GM19023 (cell line): ENCODE measurements at regions not wholly inside any gene's neighbourhood (a gene's known extent, or its start where the extent isn't known, plus 50 kb on each side); places are given as distances from the start of the nearest gene placed in this dataset.
"Not testable (repeated sequence)": the region's sequence is repeated elsewhere in the genome, so short reads cannot be mapped to it uniquely, and the experiment has no call there.

Source experiments
- ATAC-seq: cut with Tn5 transposase; IDR thresholded peaks from one replicate; pipeline ENCODE4 v1.9.1; 2021; ENCODE audit warnings: mild to moderate bottlenecking, moderate library complexity; ENCODE audit not compliant: unreplicated experiment

DNA sequence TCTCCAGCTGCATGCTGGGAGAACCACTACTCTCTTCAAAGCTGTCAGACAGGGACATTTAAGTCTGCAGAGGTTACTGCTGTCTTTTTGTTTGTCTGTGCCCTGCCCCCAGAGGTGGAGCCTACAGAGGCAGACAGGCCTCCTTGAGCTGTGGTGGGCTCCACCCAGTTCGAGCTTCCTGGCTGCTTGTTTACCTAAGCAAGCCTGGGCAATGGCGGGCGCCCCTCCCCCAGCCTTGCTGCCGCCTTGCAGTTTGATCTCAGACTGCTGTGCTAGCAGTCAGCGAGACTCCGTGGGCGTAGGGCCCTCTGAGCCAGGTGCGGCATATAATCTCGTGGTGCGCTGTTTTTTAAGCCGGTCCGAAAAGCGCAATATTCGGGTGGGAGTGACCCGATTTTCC, 215.0 kb downstream of the STIM2 start:
- not testable (repeated sequence) for ATAC-seq

- no peak for ATAC-seq
Measured at GRCh38 chr4:27078934-27079455, 218.4 kb downstream of the STIM2 start.

DNA sequence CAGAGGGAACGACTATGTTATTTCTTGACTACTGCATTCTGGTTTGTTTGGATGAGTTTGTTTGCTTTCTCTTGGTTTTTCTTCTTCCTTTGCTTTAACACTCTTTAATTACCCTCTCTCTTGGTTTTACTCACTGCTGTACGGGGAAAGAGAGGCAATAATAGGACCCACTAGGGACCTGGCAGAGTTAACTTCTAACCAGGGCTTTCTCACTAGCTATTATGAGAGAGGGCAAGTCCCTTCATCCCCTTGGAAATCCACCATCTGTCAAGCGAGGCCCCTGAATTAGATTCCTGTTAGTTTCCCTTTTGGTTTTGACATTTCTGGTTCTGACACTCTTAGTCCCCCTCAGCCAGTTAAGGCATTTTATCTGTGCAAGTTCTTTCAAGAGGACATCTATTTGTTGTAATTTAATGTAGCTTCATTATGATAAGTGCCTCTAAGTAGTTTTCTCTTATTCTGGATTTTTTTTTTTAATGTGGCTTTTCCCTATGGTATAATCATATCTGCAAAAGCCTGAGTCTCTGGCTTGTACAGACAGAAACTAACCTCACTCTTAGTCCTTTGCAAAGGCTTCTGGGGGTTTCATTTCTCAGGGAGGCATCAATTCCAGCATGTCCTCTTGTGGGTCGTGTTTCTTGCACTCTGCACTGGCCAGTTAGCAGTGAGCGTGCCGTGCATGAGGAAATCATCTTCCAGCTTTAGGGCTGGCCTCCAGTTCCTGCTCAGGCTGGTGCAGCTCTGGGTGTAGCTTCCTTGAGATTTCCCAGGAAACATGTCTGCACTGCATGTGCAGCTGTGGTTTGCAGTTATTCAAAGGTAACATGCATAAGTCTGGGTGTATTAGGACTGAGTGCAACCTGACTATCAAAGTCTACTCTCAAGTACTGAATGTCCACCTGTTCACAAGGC, 221.3 kb downstream of the STIM2 start:
- peak; percentile 69 for ATAC-seq

GRCh38 chr4:27082776-27083175, 222.1 kb downstream of the STIM2 start:
- no peak for ATAC-seq

DNA sequence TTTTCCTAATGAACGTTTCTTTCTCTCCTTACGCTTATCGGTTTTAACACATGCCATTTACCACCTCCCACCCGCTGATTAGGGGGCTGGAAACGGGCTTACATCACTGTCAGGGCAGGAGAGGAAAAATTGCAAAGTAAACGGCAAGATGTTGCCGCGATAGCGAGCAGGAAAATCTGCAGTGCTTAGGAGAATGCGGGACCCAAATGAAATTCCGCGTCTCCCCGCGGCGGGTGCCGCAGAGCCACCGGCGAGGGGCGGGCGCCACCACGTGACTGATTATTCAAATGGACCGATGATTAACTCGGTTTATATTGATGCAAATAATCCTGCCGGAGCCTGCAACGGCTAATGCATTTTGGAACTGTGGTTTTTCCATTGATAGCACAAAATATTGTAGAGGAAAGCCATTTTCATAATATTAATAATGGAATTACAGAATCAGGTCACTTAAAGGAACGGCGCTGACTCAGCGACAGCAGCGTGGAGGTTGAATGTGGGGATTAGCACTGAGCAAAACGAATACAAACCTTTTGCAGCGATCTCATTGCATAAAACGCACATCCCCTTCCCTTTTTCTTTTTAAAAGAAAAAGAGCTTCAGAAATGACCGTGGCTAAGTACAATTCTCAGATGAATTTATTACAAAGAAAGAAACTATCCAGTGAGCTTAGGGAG, 224.2 kb downstream of the STIM2 start:
- ATAC-seq = no peak

DNA sequence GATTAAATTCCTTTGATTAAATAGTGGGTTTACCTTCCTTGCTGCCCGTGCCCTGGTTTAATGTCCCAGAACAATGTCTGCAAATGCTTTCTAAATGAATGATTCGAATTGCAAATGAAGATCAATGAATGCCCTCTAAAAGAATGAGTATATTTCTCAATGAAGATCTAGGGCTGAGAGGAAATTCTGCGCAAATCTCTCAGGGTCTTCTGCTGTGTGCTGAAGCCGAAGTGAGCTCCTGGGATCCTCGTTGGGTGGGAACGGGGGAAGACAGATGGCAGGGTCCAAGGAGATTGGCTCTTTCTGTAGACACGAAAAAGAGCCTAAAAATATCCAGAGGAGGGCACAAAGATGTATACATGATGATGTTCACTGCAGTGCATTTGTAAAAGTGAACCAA, 224.8 kb downstream of the STIM2 start:
- ATAC-seq = no peak

DNA sequence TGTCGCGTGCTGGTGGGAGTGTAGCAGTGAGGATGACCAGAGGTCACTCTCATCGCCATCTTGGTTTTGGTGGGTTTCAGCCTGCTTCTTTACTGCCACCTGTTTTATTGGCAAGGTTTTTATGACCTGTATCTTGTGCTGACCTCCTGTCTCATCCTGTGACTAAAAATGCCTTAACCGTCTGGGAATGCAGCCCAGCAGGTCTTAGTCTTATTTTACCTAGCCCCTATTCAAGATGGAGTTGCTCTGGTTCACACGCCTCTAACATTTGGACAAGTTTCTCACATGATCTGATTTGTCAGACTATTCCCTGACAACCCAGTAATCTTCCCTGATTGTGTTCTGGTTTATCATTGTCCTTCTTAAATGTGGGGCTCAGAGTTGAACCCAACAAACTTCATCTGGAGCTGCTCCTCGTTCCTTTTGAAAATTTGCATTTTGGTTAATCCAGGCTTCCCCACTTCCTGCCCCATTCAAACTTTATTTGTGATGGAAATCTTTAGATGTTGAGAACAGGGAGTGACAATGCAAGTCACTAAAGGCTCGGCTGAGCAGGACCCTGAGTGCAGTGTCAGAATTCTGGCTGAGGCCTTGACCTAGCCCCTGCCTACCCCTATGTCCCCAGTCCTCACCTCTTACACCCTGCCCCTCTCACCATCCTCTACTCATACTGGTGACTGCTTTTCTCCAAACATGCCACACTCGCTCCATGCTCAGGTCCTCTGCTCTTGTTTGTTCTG, 226.8 kb downstream of the STIM2 start:
- ATAC-seq = no peak

GRCh38 chr4:27088491-27088890, 227.8 kb downstream of the STIM2 start:
- ATAC-seq = no peak

DNA sequence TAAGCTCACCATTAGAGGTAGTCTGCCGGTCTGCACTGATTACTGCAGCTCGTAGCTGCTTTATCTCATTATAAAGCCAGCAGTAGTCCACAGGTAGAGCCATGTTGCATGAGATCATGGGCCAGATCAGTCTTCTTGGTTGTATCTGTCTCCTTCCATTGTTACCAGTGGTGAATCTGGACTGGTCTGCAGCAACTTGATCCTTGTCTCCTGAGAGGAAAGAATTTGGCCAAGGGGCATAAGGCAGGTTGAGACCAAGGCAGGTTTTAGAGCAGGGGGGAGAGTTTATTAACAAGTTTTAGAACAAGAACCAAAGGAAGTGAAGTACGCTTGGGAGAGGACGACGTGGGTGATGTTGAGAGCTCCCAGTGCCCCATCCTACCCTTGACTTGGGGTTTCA, 228.5 kb downstream of the STIM2 start:
- ATAC-seq = no peak

DNA sequence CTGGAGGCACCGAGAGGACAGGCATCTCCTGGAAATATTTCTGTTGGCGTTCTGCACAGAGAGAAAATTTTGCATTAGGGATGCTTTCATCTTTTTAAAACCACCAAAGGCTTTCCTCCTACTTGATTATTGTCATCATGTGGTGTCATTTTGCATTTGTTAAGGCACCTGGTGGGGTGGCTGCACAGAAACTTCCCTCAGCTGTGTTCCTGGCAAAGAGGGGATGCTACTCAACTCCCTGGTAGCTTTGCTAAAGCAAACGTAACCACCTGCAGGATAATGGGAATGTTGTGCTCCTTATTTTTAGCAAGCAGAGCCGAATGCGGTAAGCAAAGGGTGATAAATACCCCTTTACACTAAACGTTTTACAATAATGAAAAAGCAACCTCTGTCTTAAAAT, 229.8 kb downstream of the STIM2 start:
- no peak for ATAC-seq

DNA sequence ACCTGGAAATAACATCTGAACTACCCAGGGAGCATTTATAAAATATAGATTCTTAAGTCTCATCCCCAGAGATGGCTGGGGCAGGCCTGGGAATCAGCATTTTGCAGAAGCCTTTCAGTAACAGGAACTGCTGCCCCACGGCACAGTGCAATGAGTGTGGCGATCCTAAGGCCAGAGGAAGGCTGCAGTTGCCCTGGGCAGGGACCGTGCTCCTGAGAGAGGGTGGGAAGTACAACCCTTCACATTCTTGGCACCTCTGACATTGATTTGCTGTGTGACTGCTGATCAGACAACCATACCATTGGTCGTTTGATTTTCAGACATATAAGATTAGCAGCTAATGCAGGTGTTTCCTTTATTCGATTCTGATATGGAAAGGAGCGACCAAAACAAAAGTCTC, 233.6 kb downstream of the STIM2 start:
- ATAC-seq = no peak

- no peak for ATAC-seq
Measured at GRCh38 chr4:27094783-27095182, 234.1 kb downstream of the STIM2 start.

DNA sequence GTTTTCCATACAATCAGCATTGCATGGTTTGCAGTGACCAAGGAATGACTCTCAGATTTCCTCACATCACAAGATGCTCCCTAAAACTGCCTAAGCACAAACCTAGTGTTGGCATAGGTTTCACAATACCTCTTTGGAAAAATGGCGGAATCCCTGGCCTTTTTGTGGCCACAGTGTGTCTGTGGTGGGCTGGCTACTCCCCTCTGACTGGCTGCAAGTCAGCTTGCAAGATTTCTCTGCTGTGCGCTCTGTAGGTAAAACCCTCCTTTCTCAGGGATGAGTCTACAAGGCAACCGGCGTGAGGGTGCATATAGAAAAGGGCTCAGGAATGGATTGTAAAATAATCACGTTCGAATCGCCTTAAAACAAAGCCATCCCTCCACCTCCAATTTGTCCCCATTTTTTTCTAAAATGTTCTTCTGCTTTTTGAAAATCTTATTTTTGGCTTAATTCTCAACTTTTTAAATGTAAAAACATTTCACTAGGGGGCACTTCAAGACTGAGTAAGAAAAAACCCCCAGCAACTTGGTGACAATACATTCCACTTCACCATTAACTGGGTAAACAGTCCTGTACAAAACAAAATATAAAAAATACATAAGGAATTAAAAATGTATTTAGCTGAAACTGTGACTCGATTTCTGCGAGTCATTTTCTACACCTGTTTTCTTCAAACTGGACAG, 235.6 kb downstream of the STIM2 start:
- ATAC-seq = no peak

- ATAC-seq = no peak
Measured at GRCh38 chr4:27098034-27098433, 237.4 kb downstream of the STIM2 start.

- no peak for ATAC-seq
Measured at GRCh38 chr4:27100713-27101112, 240.1 kb downstream of the STIM2 start.

DNA sequence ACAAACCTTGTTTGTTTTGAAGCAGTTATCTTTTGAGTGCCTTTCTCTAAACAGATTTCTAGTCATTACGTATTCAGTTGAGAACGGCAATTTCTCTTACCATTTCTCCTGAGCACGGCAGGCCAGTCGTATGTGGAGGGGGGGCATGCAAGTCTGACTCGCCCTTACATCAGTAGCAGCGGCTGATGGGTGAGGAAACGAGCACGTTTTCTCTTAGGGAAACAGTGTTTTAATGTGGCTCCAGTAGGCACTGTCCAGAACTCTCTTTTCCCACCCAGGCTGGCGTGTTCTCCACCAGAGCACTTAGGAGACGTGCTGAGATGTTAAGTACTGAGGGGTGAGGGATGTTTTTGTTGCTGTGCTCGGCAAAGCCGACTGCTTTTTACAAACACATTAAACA, 240.5 kb downstream of the STIM2 start:
- ATAC-seq = no peak

DNA sequence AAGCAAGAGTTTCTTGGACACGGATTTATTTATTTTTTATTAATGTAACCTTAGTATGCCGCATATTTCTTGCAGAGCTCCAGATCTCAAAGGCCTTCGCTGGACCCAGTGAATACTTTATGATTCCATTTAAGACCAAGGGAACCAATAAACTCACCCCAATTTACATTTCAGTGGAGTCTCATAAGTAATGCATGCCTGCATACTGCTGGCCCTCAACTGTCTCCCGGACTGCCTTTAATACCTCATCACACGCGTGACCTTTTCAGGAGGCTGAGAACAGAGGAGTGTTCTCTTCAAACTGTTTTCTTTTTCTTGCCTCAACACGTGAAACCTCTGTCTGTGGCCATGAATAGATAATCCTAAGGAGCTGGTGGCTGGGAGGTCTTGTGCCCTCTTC, 240.9 kb downstream of the STIM2 start:
- no peak for ATAC-seq

- ATAC-seq = no peak
Measured at GRCh38 chr4:27111627-27112026, 251.0 kb downstream of the STIM2 start.

DNA sequence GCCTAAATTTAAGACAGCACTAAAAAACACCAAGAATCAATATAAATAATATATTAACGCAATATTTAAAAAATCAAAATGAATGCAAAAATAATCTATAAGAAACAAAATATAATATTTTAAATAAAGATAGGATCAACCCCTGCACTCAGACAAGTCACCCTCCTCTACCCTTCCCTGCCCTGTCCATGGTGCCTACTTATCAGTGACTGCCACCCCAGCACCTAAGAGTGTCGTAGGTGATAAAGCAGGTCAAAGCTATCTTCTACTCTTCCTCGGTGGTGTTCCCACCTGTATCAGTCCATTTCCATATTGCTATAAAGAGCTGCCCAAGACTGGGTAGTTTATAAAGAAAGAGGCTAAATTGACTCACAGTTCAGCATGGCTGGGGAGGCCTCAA, 251.9 kb downstream of the STIM2 start:
- ATAC-seq = no peak

- ATAC-seq = no peak
Measured at GRCh38 chr4:27115221-27115620, 254.6 kb downstream of the STIM2 start.

GRCh38 chr4:27117453-27117852, 256.8 kb downstream of the STIM2 start:
- ATAC-seq = no peak
